ENCODE measurements at regions not wholly inside any gene's neighbourhood (a gene's known extent, or its start where the extent isn't known, plus 50 kb on each side); places are given as distances from the start of the nearest gene placed in this dataset.

- TF ChIP-seq CTCF (IDR thresholded peaks at IDR 0.05; ENCODE audit: control extremely low read depth in 1 of 3, insufficient read depth in 1 of 3, low read depth in 1 of 3, low read length in 3 of 3) (no peak), POLR2AphosphoS5 (IDR thresholded peaks at IDR 0.05; ENCODE audit: low read depth, low read length) (no peak), SP4 (IDR thresholded peaks at IDR 0.05; ENCODE audit: low read length) (no peak), RFX5 (IDR thresholded peaks at IDR 0.05; ENCODE audit: borderline replicate concordance, low read depth, low read length) (no peak), GABPA (IDR thresholded peaks at IDR 0.05; ENCODE audit: borderline replicate concordance, insufficient read depth, low read length) (no peak), SIX5 (IDR thresholded peaks at IDR 0.05; ENCODE audit: low read depth, low read length) (no peak), JUND (IDR thresholded peaks at IDR 0.05; ENCODE audit: low read length) (no peak)
These were observed 135.5 kb upstream of the SGO1 start for GRCh38 chr3:20321391-20322047.
